Neuronal stem cell (in vitro differentiated cells): ENCODE measurements at regions not wholly inside any gene's neighbourhood (a gene's known extent, or its start where the extent isn't known, plus 50 kb on each side); places are given as distances from the start of the nearest gene placed in this dataset.
A peak's percentile ranks its signal among the peaks of the same experiment; 100 is the strongest.

ENCODE experiments used
- DNase-seq: peaks from one replicate; pipeline ENCODE4 v3.0.0-alpha.2; 2013; ENCODE audit warnings: low spot score
- H2AFZ ChIP-seq: one replicate; pipeline ENCODE4 v1.6.1; 2013; ENCODE audit warnings: mild to moderate bottlenecking, low read length, inconsistent platforms
- H2AK5ac ChIP-seq: 2 replicates; pipeline ENCODE4 v1.6.1; 2013; ENCODE audit warnings: low read depth, mild to moderate bottlenecking, inconsistent platforms, low read length, moderate library complexity, mixed read lengths
- H2BK120ac ChIP-seq: 2 replicates; pipeline ENCODE4 v1.6.1; 2013; ENCODE audit warnings: low read depth, mild to moderate bottlenecking, inconsistent platforms, low read length, moderate library complexity, mixed read lengths
- H2BK12ac ChIP-seq: one replicate; pipeline ENCODE4 v1.6.1; 2013; ENCODE audit warnings: low read length, inconsistent platforms
- H2BK15ac ChIP-seq: 2 replicates; pipeline ENCODE4 v1.6.1; 2013; ENCODE audit warnings: mild to moderate bottlenecking, low read length, inconsistent platforms, mixed read lengths
- H2BK5ac ChIP-seq: one replicate; pipeline ENCODE4 v1.6.1; 2013; ENCODE audit warnings: inconsistent platforms, mild to moderate bottlenecking, low read length, moderate library complexity
- H3K14ac ChIP-seq: one replicate; pipeline ENCODE4 v1.6.1; 2013; ENCODE audit warnings: low read length, inconsistent platforms
- H3K18ac ChIP-seq: 2 replicates; pipeline ENCODE4 v1.6.1; 2013; ENCODE audit warnings: low read length, inconsistent platforms
- H3K23ac ChIP-seq: 2 replicates; pipeline ENCODE4 v1.6.1; 2013; ENCODE audit warnings: low read depth, mild to moderate bottlenecking, mixed read lengths, low read length, inconsistent platforms; ENCODE audit not compliant: poor library complexity
- H3K27ac ChIP-seq: replicated peaks from 3 replicates; pipeline ENCODE4 v1.5.1; 2013; ENCODE audit warnings: low read length, inconsistent platforms
- H3K27me3 ChIP-seq, 3 experiments: 2 replicates each; pipeline ENCODE4 v1.6.1; 2013; ENCODE audit warnings: low read length in 3 of 3, mild to moderate bottlenecking in 2 of 3, inconsistent platforms in 1 of 3, low read depth in 1 of 3, mixed read lengths in 1 of 3, moderate library complexity in 1 of 3; ENCODE audit not compliant: control insufficient read depth in 3 of 3, insufficient read depth in 3 of 3
- H3K36me3 ChIP-seq, 2 donors: replicated peaks in 1 of 2; 2 replicates each; pipeline ENCODE4 v1.6.1; 2013; ENCODE audit warnings: low read length in 2 of 2; ENCODE audit not compliant: control insufficient read depth in 2 of 2, insufficient read depth in 2 of 2
- H3K4ac ChIP-seq: 2 replicates; pipeline ENCODE4 v1.6.1; 2013; ENCODE audit warnings: inconsistent platforms, mild to moderate bottlenecking, low read length, moderate library complexity
- H3K4me1 ChIP-seq, 2 donors: 1 replicate in 1 of 2; 2 replicates in 1 of 2; pipeline ENCODE4 v1.6.1; 2013; ENCODE audit warnings: low read length in 2 of 2, low read depth in 1 of 2; ENCODE audit not compliant: control insufficient read depth in 2 of 2, insufficient read depth in 1 of 2
- H3K4me2 ChIP-seq: one replicate; pipeline ENCODE4 v1.6.1; 2013; ENCODE audit warnings: mild to moderate bottlenecking, low read length, inconsistent platforms; ENCODE audit not compliant: insufficient read depth, poor library complexity, severe bottlenecking
- H3K4me3 ChIP-seq, 2 donors: 2 replicates each; pipeline ENCODE4 v1.5.1; 2013; ENCODE audit warnings: low read length in 2 of 2, mild to moderate bottlenecking in 2 of 2, inconsistent platforms in 1 of 2, moderate library complexity in 1 of 2
- H3K79me1 ChIP-seq: one replicate; pipeline ENCODE4 v1.6.1; 2013; ENCODE audit warnings: low read depth, mild to moderate bottlenecking, inconsistent platforms, low read length, moderate library complexity
- H3K9ac ChIP-seq: one replicate; pipeline ENCODE4 v1.6.1; 2013; ENCODE audit warnings: mild to moderate bottlenecking, low read depth, low read length, inconsistent platforms; ENCODE audit not compliant: poor library complexity
- H3K9me3 ChIP-seq, 2 donors: replicated peaks in 1 of 2; 2 replicates each; pipeline versions ENCODE3 to v1.6.1; 2013; ENCODE audit warnings: low read length in 2 of 2, mild to moderate bottlenecking in 2 of 2, inconsistent platforms in 1 of 2, low read depth in 1 of 2, mixed read lengths in 1 of 2, moderate library complexity in 1 of 2; ENCODE audit not compliant: control insufficient read depth in 2 of 2, insufficient read depth in 1 of 2
- H4K8ac ChIP-seq: one replicate; pipeline ENCODE4 v1.6.1; 2013; ENCODE audit warnings: low read depth, mild to moderate bottlenecking, inconsistent platforms, low read length, moderate library complexity
- H4K91ac ChIP-seq: one replicate; pipeline ENCODE4 v1.6.1; 2013; ENCODE audit warnings: low read length, low read depth, mild to moderate bottlenecking, inconsistent platforms; ENCODE audit not compliant: poor library complexity
- WGBS, 2 donors: extraction: QIAGEN DNeasy Blood & Tissue Kit; methylation state at CpG; one replicate each; pipeline ENCODE4 v1.1.7; 2013; ENCODE audit warnings: missing lambda C conversion rate in 2 of 2, mixed read lengths in 1 of 2; ENCODE audit not compliant: insufficient read length in 2 of 2, insufficient replicate concordance in 1 of 2; ENCODE audit errors: extremely low coverage in 2 of 2; 5-methylcytosine and 5-hydroxymethylcytosine counted together

DNA sequence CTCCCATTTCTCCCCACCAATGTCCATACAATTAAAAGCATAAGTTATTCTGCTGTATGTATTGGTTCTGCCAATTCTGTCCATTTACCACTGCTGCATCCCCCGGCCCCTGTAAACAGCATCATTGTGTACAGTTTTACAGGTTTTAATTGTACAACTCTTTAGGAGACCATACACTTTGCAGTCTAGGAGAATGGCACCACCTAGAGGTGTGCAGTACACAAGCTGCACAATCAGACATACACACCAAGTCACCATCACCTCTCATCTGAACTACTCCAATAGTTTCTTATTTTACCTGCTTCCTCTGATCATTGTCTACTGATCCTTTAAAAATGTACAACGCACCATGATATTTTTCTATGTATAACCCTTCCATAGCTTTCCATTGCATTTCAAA is 855.9 kb upstream of the KLHL1 start:
- Histone ChIP-seq H4K8ac (no peak overlapping the region), H3K23ac (no peak overlapping the region), H3K14ac (no peak overlapping the region), H3K79me1 (no peaks in the 10 kb centered on the region), H3K4ac (no peak overlapping the region), H2AK5ac (no peak overlapping the region), H3K4me3 (no peak overlapping the region), H4K91ac (no peak overlapping the region), H3K36me3 (no peaks in the 10 kb centered on the region), H3K18ac (no peak overlapping the region), H2BK15ac (no peak overlapping the region), H3K9me3 (no peaks in the 10 kb centered on the region), H2BK120ac (no peak overlapping the region), H3K4me1 (peaks cover 0 to 6% of the 10 kb centered on the region in 2 donors), H2AFZ (no peak overlapping the region), H2BK12ac (no peak overlapping the region), H3K27me3 (no peaks in the 10 kb centered on the region), H2BK5ac (no peak overlapping the region), H3K4me2 (no peak overlapping the region), H3K9ac (no peak overlapping the region), H3K27ac (no peak overlapping the region)
- no peak for DNase-seq
- WGBS, 2 donors = no CpG with 5 or more reads among the region's 2 CpGs

GRCh38 chr13:70960841-70961443 is 852.7 kb upstream of the KLHL1 start:
- Histone ChIP-seq H3K36me3 (no peaks in the 10 kb centered on the region), H2BK15ac (no peak overlapping the region), H3K27ac (no peak overlapping the region), H3K4me1 (peaks cover 0 to 9% of the 10 kb centered on the region in 2 donors), H3K4me2 (no peak overlapping the region), H3K79me1 (no peaks in the 10 kb centered on the region), H3K4ac (no peak overlapping the region), H2AK5ac (no peak overlapping the region), H2BK12ac (no peak overlapping the region), H3K14ac (no peak overlapping the region), H4K91ac (no peak overlapping the region), H3K4me3 (no peak overlapping the region), H2BK5ac (no peak overlapping the region), H3K9me3 (no peaks in the 10 kb centered on the region), H2BK120ac (no peak overlapping the region), H3K27me3 (no peaks in the 10 kb centered on the region), H3K9ac (no peak overlapping the region), H4K8ac (no peak overlapping the region), H3K23ac (no peak overlapping the region), H3K18ac (no peak overlapping the region), H2AFZ (no peak overlapping the region)
- WGBS, 2 donors = no CpG with 5 or more reads among the region's 9 CpGs
- DNase-seq = peak; percentile 29

DNA sequence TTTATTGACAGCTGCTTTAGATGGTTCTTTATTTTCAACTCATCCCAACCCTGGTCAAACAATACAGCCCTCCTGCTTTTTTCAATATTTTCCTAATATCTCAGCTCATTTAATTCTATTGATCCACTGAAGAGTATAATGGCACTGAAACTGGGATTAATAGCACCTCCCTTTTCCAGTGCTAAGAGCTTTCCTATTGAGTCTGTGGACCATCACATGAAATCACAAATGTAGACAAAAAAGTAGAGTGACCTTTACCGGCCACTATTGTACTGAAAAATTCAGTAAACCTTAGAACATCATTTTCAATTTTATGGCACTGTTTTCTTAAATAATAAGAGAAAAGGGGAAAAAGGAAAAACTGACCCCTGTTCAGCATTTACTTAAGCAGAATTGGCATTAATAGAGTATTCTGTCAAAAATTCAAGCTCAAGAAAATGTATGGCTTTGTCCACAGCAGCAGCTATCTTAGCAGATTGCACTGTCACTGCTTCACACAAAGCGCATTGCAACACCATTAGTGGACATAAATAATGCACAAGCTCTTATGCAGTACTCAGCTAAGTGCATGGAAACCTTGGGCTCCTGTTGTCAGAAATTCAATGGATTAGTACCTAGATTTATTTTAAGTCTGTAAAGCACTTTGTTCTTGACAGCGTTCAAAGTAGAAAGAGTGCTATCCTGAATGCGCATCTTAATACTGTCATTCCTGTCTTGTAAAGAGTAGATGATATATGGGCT is 851.0 kb upstream of the KLHL1 start:
- no peak overlapping the region for H3K14ac ChIP-seq
- H2BK12ac ChIP-seq = no peak overlapping the region
- H2BK120ac ChIP-seq = no peak overlapping the region
- DNase-seq = no peak
- H3K4ac ChIP-seq = no peak overlapping the region
- H2AFZ ChIP-seq = peak overlapping the region; percentile 70
- no peaks in the 10 kb centered on the region for H3K36me3 ChIP-seq
- H3K79me1 ChIP-seq = no peaks in the 10 kb centered on the region
- no peak overlapping the region for H2BK15ac ChIP-seq
- no peaks in the 10 kb centered on the region for H3K9me3 ChIP-seq
- no peak overlapping the region for H3K23ac ChIP-seq
- no peak overlapping the region for H2AK5ac ChIP-seq
- H3K27ac ChIP-seq = no peak overlapping the region
- no peak overlapping the region for H4K91ac ChIP-seq
- no peaks in the 10 kb centered on the region for H3K27me3 ChIP-seq
- H3K4me2 ChIP-seq = no peak overlapping the region
- no peak overlapping the region for H2BK5ac ChIP-seq
- H3K18ac ChIP-seq = no peak overlapping the region
- no peak overlapping the region for H3K4me3 ChIP-seq
- WGBS, 2 donors = no CpG with 5 or more reads among the region's 4 CpGs
- no peak overlapping the region for H3K9ac ChIP-seq
- H4K8ac ChIP-seq = no peak overlapping the region
- H3K4me1 ChIP-seq = peaks cover 0 to 9% of the 10 kb centered on the region in 2 donors

GRCh38 chr13:70955887-70956286 is 847.6 kb upstream of the KLHL1 start:
- no peak overlapping the region for H3K4ac ChIP-seq
- no CpG with 5 or more reads among the region's 1 CpG for WGBS, 2 donors
- no peak overlapping the region for H3K27ac ChIP-seq
- no peak overlapping the region for H3K4me3 ChIP-seq
- H3K23ac ChIP-seq = no peak overlapping the region
- H2BK12ac ChIP-seq = no peak overlapping the region
- no peak for DNase-seq
- no peak overlapping the region for H3K14ac ChIP-seq
- no peak overlapping the region for H2BK5ac ChIP-seq
- no peak overlapping the region for H3K18ac ChIP-seq
- no peak overlapping the region for H2AFZ ChIP-seq
- no peak overlapping the region for H3K9ac ChIP-seq
- H2AK5ac ChIP-seq = no peak overlapping the region
- H2BK15ac ChIP-seq = no peak overlapping the region
- H3K4me2 ChIP-seq = no peak overlapping the region
- H2BK120ac ChIP-seq = no peak overlapping the region
- no peaks in the 10 kb centered on the region for H3K36me3 ChIP-seq
- no peaks in the 10 kb centered on the region for H3K9me3 ChIP-seq
- H4K8ac ChIP-seq = no peak overlapping the region
- H3K79me1 ChIP-seq = no peaks in the 10 kb centered on the region
- no peak overlapping the region for H4K91ac ChIP-seq
- peaks cover 0 to 9% of the 10 kb centered on the region in 2 donors for H3K4me1 ChIP-seq
- H3K27me3 ChIP-seq = no peaks in the 10 kb centered on the region
